ELR (cell line): ENCODE measurements at regions not wholly inside any gene's neighbourhood (a gene's known extent, or its start where the extent isn't known, plus 50 kb on each side); places are given as distances from the start of the nearest gene placed in this dataset.

Source experiments
- DNase-seq: peaks from one replicate; pipeline ENCODE4 v3.0.0-alpha.2; 2015; ENCODE audit warnings: low read depth

GRCh38 chr2:88802026-88802425 lies 110.6 kb downstream of the RPIA start:
- DNase-seq = peak; percentile 44

GRCh38 chr2:88807237-88807962 lies 115.9 kb downstream of the RPIA start:
- DNase-seq = no peak

DNA sequence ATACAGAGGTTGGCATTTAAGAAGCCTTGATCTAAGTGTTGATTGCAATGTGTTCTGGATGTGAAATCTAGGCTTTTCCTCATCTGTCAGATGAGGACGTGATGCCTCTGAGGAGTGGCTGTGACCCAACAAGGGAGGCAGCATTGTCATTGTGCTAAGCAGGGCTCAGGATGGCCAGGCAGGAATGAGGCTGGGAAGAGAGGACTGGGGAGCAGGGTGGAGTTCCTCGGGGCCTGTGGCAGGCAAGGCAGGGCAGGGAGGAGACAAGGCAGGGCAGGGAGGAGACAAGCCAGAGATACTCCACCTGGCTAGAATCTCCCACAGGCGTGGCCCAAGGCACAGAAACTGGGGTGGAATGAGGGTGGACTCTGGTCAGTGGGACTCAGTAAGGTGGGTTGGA lies 116.6 kb downstream of the RPIA start:
- no peak for DNase-seq

DNA sequence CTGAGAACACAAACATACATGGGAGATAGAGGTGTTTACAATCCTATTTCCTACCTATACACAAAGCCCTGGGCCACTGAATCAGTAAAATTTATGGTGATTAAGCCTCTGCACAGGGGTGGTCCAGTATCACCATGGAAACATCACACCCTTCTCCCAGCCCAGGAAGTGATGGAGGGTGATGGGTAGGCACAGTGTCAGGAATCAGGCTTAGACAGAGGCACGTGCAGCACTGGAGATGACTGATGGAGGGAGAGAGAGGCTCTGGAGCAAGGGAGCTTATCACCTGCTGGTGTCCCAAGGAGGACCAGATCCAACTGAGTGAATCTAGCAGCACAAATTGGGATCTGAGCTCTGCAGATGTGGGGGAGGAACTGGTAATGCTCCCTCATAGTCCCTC lies 117.2 kb downstream of the RPIA start:
- DNase-seq = no peak

DNA sequence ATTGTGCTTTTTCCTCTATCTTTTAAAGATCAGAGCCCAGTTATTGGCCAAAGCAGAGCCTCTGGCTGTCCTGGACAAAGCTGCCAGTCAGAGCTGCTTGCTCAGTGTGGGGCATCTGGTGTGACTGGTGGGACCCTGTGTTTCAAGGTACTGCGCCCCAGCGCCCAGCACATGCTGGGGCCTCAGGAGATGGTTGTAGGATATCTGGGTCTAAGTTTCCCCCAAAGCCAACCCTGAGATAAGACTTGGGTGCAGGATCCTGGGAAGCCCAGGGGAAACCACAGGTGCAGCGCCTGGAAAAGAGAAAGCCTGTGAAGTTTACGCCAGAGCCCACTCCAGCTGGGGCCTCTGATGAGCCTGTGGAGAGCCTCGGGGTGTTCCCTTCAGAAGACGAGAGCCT lies 117.7 kb downstream of the RPIA start:
- no peak for DNase-seq

- DNase-seq = no peak
Measured at GRCh38 chr2:88810017-88810416, 118.5 kb downstream of the RPIA start.

- no peak for DNase-seq
Measured at GRCh38 chr2:88810488-88810887, 119.0 kb downstream of the RPIA start.

DNA sequence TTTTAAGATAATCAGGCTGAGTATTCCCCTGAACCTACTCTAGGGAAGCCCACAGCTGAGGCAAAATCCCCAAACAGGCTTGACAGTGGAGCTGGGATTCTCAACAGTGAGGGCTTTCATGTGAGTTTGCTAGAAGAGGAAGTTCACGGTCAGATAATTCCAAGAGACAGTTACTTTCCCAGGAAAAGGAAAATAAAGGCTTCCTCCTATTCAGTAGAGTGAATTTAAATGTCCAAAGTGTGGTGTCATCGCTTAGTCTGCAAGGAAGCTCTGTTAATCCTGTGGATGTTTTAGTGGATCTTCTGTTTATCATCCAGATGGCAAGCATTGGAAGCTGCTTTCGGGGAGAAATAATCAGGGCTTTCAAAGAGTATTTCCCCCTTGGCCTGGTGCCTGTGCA lies 119.8 kb downstream of the RPIA start:
- DNase-seq = no peak

DNA sequence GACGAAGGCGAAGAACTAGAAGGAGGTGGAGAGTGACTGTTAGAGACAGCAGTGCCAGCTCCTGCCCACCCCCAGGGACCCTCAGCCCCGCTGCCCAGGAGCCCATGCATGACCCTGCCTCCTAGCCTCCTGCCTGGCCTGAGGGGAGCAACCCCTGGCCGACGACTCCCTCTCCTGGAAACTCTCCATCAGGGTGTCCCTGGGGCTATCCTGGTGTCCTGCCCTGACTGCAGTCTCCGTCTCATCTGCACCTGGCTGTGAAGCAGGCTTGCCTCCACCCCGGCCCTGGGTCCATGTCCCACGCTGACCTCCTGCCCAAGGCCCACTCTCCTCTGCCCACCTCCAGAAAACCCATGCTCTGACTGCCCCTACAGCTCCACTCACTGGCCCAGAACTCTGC lies 120.2 kb downstream of the RPIA start:
- no peak for DNase-seq

DNA sequence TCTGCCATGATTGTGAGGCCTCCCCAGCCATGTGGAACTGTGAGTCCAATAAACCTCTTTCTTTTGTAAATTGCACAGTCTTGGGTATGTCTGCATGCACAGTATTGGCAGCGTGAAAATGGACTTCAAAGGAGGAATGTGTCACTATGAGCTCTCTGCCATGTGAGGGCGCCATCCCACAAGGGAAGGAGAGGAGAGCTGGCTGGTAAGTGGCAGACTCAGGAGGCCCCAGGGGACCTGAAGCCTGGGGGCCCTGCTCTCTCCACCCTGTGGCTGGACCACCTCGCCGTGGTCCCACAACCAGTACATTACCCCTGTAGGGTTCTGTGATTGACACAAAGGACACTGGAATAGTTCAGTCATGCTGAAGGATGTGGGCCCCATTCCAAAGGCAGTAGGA lies 122.1 kb downstream of the RPIA start:
- DNase-seq = peak; percentile 24

GRCh38 chr2:88815282-88815681 lies 123.8 kb downstream of the RPIA start:
- DNase-seq = no peak

DNA sequence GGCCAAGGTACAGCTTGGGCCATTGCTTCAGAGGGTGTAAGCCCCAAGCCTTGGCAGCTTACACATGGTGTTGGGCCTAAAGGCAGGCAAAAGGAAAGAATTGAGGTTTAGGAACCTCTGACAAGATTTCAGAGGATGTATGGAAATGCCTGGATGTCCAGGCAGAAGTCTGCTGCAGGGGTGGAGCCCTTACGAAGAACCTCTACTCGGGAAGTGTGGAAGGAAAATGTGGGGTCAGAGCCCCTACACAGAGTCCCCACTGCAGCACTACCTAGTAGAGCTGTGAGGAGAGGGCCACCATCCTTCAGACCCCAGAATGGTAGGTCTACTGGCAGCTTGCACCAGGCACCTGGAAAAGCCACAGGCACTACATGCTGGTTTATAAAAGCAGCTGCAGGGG lies 124.2 kb downstream of the RPIA start:
- no peak for DNase-seq

- peak; percentile 58 for DNase-seq
Measured at GRCh38 chr2:88818381-88818780, 126.9 kb downstream of the RPIA start.

DNA sequence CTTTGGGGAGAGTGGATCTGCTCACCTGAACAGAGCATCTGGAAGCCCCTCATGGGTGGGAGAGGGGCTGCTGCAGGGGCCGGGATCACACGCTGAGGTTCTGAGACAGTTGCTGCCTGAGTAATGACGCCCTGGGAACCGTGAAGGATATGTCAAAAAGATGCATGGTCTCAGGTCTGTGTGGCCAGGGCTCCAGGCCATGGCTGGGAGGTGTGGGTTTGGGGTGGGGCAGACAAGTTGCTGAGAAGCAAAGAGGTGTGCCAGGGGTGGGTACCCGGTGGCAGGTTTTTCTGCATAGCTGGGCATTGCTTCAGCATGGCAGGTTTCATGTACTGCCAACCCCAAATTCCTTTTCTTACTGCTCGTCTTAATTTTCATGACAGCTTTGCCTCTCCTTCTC lies 133.5 kb downstream of the RPIA start:
- no peak for DNase-seq

GRCh38 chr2:88826399-88826798 lies 134.9 kb downstream of the RPIA start:
- peak; percentile 10 for DNase-seq

GRCh38 chr2:88827821-88828220 lies 136.3 kb downstream of the RPIA start:
- DNase-seq = no peak

- peak; percentile 59 for DNase-seq
Measured at GRCh38 chr2:88828397-88829137, 137.1 kb downstream of the RPIA start.

DNA sequence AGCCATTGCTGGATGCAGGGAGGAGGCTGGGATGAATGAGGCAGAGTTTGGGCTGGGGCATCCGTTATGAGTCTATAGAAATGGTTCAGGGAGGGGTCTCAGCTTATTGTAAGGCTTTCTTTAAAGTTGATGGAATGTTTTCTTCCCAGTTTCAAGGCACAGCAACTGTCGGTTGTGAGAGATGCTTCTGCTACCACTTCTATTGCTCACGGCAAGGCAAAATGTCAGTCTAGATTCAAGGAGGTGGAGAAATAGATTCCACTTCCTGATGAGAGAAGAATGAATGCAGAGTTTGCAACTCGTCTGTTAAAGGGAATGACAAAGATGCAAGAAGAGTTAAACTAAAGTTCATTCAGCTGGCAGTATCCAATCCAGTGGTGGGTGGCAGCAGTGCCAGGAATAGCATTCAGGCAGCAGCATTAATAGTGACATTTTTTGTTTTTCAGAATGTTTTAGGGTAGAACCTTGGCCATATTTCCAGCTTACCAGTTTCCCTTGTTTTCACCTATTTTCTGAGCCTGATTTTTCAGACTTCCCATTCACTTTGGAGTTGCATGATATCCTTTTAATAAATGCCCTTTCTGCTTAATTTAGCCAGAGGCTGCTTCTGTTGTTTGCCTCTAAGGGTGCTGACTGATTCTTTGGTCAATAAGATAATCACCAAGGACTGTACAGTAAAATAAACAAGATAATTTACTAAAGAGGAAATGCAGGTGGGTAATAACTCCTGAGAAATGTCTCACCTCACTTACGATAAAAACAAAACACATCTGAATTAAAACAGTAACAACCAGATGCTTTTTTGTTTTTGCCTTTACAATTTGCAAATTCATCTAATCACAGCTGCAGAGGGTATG lies 138.4 kb downstream of the RPIA start:
- DNase-seq = no peak

GRCh38 chr2:88831071-88831791 lies 139.8 kb downstream of the RPIA start:
- DNase-seq = peak; percentile 37

DNA sequence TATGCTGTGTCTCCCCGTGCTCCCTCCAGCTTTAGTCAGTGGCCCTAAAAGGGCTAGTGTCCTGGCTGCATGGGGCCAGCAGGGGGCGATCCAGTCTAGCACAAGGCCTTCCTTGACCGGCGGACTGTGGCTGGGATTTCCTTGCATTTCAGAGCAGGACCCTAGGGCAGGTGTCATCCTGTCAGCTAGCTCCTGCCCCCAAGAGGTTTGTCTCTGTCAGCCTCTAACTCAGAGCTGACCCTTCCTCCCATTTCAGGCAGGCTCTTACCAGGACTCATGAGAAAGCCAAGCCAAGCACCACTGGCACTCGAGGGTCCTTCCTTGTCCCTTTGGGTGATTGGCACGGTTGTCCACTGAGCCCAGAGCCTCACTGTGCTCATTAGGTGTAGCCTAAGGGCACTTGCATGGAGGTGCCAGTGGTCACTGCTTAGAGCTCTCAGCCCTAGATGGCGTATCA lies 140.3 kb downstream of the RPIA start:
- DNase-seq = peak; percentile 46

DNA sequence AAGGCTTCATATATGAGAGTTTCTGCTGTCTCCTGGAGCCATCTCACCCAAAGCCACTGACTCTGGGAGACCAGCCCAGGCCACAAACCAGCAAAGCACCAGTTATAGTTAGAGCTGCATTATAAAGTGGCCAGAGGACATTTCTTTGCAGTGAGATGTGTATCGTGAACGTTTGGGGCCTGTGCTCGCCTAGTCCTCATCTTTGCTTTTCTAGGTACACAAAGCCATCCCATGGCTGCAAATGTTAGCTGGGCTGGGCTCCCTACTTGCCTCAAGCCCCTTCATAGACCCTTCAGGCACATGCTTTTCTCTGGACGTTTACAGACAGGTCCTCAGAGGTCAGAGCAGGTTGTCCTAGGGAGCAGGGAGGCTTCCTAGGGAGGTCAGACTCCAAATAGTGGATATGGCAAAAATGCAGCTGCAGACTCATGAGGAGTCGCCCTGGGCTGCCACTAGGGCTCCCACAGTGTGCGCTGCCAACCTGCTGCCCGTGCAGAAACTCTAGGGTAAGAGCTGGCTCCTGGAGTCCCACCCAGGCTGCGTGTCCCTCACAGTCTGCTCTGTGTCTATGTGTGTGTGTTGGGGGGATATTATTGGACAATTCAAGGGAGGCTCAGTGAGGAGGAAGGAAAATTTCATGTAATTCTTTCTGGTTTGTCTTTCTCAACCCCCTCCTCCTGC lies 141.0 kb downstream of the RPIA start:
- DNase-seq = peak; percentile 7
